ENCODE measurements at regions not wholly inside any gene's neighbourhood (a gene's known extent, or its start where the extent isn't known, plus 50 kb on each side); places are given as distances from the start of the nearest gene placed in this dataset.

- no peak for TF ChIP-seq CTCF (IDR thresholded peaks at IDR 0.05; ENCODE audit: insufficient read depth, low read depth, low read length)
- no peak for TF ChIP-seq EZH2 (IDR thresholded peaks at IDR 0.05; ENCODE audit: insufficient read depth, low read length)
Observed at GRCh38 chr10:26637521-26638275, 59.8 kb upstream of the PDSS1 start.
